ENCODE measurements at regions not wholly inside any gene's neighbourhood (a gene's known extent, or its start where the extent isn't known, plus 50 kb on each side); places are given as distances from the start of the nearest gene placed in this dataset.

- no peak for DNase-seq (ENCODE audit: low spot score)
- in situ Hi-C loops (cut with MboI; ENCODE audit: low pct_unique_long_range_greater_than_20kb, low sequenced_read_pairs, unreplicated experiment) = no loop called here
- TF ChIP-seq, protein P1, sequence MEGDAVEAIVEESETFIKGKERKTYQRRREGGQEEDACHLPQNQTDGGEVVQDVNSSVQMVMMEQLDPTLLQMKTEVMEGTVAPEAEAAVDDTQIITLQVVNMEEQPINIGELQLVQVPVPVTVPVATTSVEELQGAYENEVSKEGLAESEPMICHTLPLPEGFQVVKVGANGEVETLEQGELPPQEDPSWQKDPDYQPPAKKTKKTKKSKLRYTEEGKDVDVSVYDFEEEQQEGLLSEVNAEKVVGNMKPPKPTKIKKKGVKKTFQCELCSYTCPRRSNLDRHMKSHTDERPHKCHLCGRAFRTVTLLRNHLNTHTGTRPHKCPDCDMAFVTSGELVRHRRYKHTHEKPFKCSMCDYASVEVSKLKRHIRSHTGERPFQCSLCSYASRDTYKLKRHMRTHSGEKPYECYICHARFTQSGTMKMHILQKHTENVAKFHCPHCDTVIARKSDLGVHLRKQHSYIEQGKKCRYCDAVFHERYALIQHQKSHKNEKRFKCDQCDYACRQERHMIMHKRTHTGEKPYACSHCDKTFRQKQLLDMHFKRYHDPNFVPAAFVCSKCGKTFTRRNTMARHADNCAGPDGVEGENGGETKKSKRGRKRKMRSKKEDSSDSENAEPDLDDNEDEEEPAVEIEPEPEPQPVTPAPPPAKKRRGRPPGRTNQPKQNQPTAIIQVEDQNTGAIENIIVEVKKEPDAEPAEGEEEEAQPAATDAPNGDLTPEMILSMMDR (IDR thresholded peaks at IDR 0.05; ENCODE audit: extremely low read depth, insufficient read depth, missing control alignments) = no peak
These were observed 2314.9 kb downstream of the LRRC4C start for GRCh38 chr11:39144351-39145130.

DNA sequence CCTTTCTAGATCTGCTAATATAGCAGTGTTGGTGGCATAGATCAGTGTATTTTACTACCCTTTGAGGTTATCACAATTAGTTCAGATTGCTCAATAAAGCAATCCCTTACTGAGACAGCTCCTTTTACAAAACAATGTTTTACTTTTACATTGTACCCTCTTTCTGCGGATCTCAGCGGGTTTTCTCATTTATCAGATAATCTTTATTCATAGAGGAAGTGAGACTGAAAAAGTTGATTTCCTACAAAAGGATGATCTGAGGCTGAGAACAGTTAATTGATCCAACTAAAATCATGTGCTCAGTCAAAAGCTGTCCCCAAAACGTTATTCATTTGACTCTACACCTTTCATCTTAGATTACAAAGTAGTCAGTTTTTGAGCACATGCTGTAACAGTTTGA is 2319.9 kb downstream of the LRRC4C start:
- TF ChIP-seq, protein P1 (IDR thresholded peaks at IDR 0.05; ENCODE audit: extremely low read depth, insufficient read depth, missing control alignments) = no peak
- DNase-seq (ENCODE audit: low spot score) = no peak
- in situ Hi-C loops (cut with MboI; ENCODE audit: low pct_unique_long_range_greater_than_20kb, low sequenced_read_pairs, unreplicated experiment) = no loop called here

GRCh38 chr11:39120890-39121289 is 2338.6 kb downstream of the LRRC4C start:
- TF ChIP-seq, protein P1 (IDR thresholded peaks at IDR 0.05; ENCODE audit: extremely low read depth, insufficient read depth, missing control alignments) = no peak
- DNase-seq (ENCODE audit: low spot score) = no peak
- in situ Hi-C loops (cut with MboI; ENCODE audit: low pct_unique_long_range_greater_than_20kb, low sequenced_read_pairs, unreplicated experiment) = no loop called here

DNA sequence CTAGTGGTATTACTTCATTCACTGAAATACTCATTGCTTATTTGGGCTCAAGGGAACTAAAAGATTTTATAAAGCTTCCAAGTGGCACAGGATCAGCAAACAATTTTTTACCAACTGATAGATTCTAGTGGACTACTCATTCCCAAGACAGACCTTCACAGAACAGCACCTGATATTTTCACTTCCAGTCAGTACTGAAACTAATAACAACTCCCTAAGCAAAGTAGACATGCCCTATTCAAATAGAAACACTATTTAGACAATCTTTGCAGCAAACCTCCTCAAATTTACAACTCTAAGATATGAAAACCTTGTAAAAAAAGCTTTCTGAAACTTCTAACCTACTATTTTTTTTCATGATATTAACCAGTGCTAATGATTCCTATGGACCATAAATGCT is 2345.8 kb downstream of the LRRC4C start:
- no peak for DNase-seq (ENCODE audit: low spot score)
- in situ Hi-C loops (cut with MboI; ENCODE audit: low pct_unique_long_range_greater_than_20kb, low sequenced_read_pairs, unreplicated experiment) = no loop called here
- TF ChIP-seq, protein P1 (IDR thresholded peaks at IDR 0.05; ENCODE audit: extremely low read depth, insufficient read depth, missing control alignments) = no peak

DNA sequence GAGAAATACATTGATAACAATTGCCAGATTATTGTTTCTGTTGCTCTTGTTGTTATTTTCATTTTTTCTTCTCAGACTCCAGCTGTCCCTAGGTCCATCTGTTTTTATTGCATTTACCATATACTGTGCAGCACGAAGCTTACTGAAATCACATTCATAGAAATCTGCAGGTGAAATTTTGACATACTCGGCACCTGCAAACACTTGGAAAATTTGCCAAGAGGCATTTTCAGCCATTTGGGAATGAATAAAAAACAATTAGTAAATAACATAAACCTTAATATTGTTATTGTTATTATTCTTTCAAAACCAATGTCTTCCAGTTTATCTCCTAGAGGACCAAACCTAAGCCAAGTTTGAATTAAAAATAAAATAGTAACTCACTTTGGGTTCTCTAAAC is 2357.2 kb downstream of the LRRC4C start:
- TF ChIP-seq, protein P1 (IDR thresholded peaks at IDR 0.05; ENCODE audit: extremely low read depth, insufficient read depth, missing control alignments) = no peak
- in situ Hi-C loops (cut with MboI; ENCODE audit: low pct_unique_long_range_greater_than_20kb, low sequenced_read_pairs, unreplicated experiment) = no loop called here
- DNase-seq (ENCODE audit: low spot score) = no peak

GRCh38 chr11:39078465-39078864 is 2381.0 kb downstream of the LRRC4C start:
- DNase-seq (ENCODE audit: low spot score) = no peak
- TF ChIP-seq, protein P1 (IDR thresholded peaks at IDR 0.05; ENCODE audit: extremely low read depth, insufficient read depth, missing control alignments) = no peak
- in situ Hi-C loops (cut with MboI; ENCODE audit: low pct_unique_long_range_greater_than_20kb, low sequenced_read_pairs, unreplicated experiment) = no loop called here
